Inflammatory macrophage treated with lipopolysaccharide for 1 hour (primary cell): ENCODE measurements at regions not wholly inside any gene's neighbourhood (a gene's known extent, or its start where the extent isn't known, plus 50 kb on each side); places are given as distances from the start of the nearest gene placed in this dataset.
"Not testable (repeated sequence)": the region's sequence is repeated elsewhere in the genome, so short reads cannot be mapped to it uniquely, and the experiment has no call there.

Source experiments
- DNase-seq, 2 donors: peaks; one replicate each; pipeline ENCODE4 v3.0.0-alpha.2; 2020 to 2022

GRCh38 chr9:101957705-101958104 lies 219.3 kb upstream of the GRIN3A start:
- no peak for DNase-seq

- DNase-seq = no peak
Observed at GRCh38 chr9:101951598-101951997, 213.2 kb upstream of the GRIN3A start.

GRCh38 chr9:101931756-101932155 lies 193.3 kb upstream of the GRIN3A start:
- no peak for DNase-seq

- no peak for DNase-seq
Observed at GRCh38 chr9:101930783-101931182, 192.3 kb upstream of the GRIN3A start.

GRCh38 chr9:101925498-101925897 lies 187.1 kb upstream of the GRIN3A start:
- DNase-seq = no peak

- no peak for DNase-seq
Observed at GRCh38 chr9:101923451-101923850, 185.0 kb upstream of the GRIN3A start.

- not testable (repeated sequence) for DNase-seq
Observed at GRCh38 chr9:101916948-101917347, 178.5 kb upstream of the GRIN3A start.

GRCh38 chr9:101915482-101915881 lies 177.0 kb upstream of the GRIN3A start:
- DNase-seq = no peak

GRCh38 chr9:101912698-101913097 lies 174.3 kb upstream of the GRIN3A start:
- DNase-seq = no peak

GRCh38 chr9:101907466-101907865 lies 169.0 kb upstream of the GRIN3A start:
- DNase-seq = no peak

GRCh38 chr9:101904845-101905244 lies 166.4 kb upstream of the GRIN3A start:
- no peak for DNase-seq

- DNase-seq = no peak
Observed at GRCh38 chr9:101902051-101902450, 163.6 kb upstream of the GRIN3A start.

- DNase-seq = no peak
Observed at GRCh38 chr9:101897196-101897595, 158.7 kb upstream of the GRIN3A start.

- DNase-seq = no peak
Observed at GRCh38 chr9:101893661-101894646, 155.5 kb upstream of the GRIN3A start.

GRCh38 chr9:101881508-101881907 lies 143.1 kb upstream of the GRIN3A start:
- DNase-seq = no peak

GRCh38 chr9:101880846-101881245 lies 142.4 kb upstream of the GRIN3A start:
- no peak for DNase-seq

- no peak for DNase-seq
Observed at GRCh38 chr9:101878734-101879133, 140.3 kb upstream of the GRIN3A start.

- no peak for DNase-seq
Observed at GRCh38 chr9:101877439-101877838, 139.0 kb upstream of the GRIN3A start.

GRCh38 chr9:101861472-101861871 lies 123.0 kb upstream of the GRIN3A start:
- DNase-seq = no peak

GRCh38 chr9:101860920-101861319 lies 122.5 kb upstream of the GRIN3A start:
- no peak for DNase-seq

GRCh38 chr9:101859620-101860019 lies 121.2 kb upstream of the GRIN3A start:
- no peak for DNase-seq

GRCh38 chr9:101858026-101858425 lies 119.6 kb upstream of the GRIN3A start:
- DNase-seq = no peak

- DNase-seq = no peak
Observed at GRCh38 chr9:101849102-101849707, 110.8 kb upstream of the GRIN3A start.

GRCh38 chr9:101848485-101848919 lies 110.1 kb upstream of the GRIN3A start:
- DNase-seq = no peak
